ENCODE measurements at regions not wholly inside any gene's neighbourhood (a gene's known extent, or its start where the extent isn't known, plus 50 kb on each side); places are given as distances from the start of the nearest gene placed in this dataset.

- Histone ChIP-seq H3K4me1 (ENCODE audit: insufficient read depth, low read length) (no peaks in the 10 kb centered on the region), H3K27me3 (ENCODE audit: insufficient read depth, low read length) (no peaks in the 10 kb centered on the region), H3K4me3 (ENCODE audit: low read length) (no peak overlapping the region), H2AFZ (ENCODE audit: low read depth, low read length) (no peak overlapping the region), H3K9me3 (ENCODE audit: low read length) (no peaks in the 10 kb centered on the region), H3K36me3 (ENCODE audit: insufficient read depth, low read length) (no peaks in the 10 kb centered on the region)
Measured at GRCh38 chr9:78472111-78472510, 175.2 kb downstream of the PSAT1 start.

DNA sequence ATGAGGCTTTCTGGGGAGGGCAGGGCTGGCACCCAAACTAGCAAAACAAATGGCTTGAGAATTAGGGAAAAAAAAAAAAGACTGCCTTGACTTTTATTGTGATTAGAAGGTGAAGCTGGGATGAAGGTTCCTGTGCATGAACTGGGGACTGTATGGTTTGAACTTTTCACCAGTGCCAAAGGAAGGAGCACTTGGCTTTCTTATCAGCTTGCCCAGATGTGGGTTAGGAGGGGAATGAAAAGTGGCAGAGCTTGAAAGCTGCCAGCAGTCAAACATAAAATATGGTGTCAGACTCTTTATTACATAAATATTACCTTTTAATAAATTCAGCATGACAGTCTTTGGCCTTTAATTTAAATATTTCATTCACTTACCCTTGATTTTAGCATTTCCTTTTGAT is 182.5 kb downstream of the PSAT1 start:
- Histone ChIP-seq H3K4me3 (ENCODE audit: low read length) (no peak overlapping the region), H3K9me3 (ENCODE audit: low read length) (no peaks in the 10 kb centered on the region), H3K4me1 (ENCODE audit: insufficient read depth, low read length) (no peaks in the 10 kb centered on the region), H3K27me3 (ENCODE audit: insufficient read depth, low read length) (no peaks in the 10 kb centered on the region), H3K36me3 (ENCODE audit: insufficient read depth, low read length) (no peaks in the 10 kb centered on the region), H2AFZ (ENCODE audit: low read depth, low read length) (no peak overlapping the region)

GRCh38 chr9:78486661-78487060 is 189.7 kb downstream of the PSAT1 start:
- Histone ChIP-seq H3K36me3 (ENCODE audit: insufficient read depth, low read length) (no peaks in the 10 kb centered on the region), H2AFZ (ENCODE audit: low read depth, low read length) (no peak overlapping the region)

GRCh38 chr9:78490231-78490630 is 193.3 kb downstream of the PSAT1 start:
- H3K4me1 ChIP-seq (ENCODE audit: insufficient read depth, low read length), result peaks cover 8% of the 10 kb centered on the region
- H3K4me3 ChIP-seq (ENCODE audit: low read length), result no peak overlapping the region
- no peaks in the 10 kb centered on the region for H3K27me3 ChIP-seq (ENCODE audit: insufficient read depth, low read length)
- no peak overlapping the region for H2AFZ ChIP-seq (ENCODE audit: low read depth, low read length)
- H3K36me3 ChIP-seq (ENCODE audit: insufficient read depth, low read length), result no peaks in the 10 kb centered on the region
- no peaks in the 10 kb centered on the region for H3K9me3 ChIP-seq (ENCODE audit: low read length)

More at GRCh38 chr9:78486661-78487060, 189.7 kb downstream of the PSAT1 start:
- no peak overlapping the region for H3K4me3 ChIP-seq (ENCODE audit: low read length)
- no peaks in the 10 kb centered on the region for H3K9me3 ChIP-seq (ENCODE audit: low read length)
- H3K27me3 ChIP-seq (ENCODE audit: insufficient read depth, low read length), result no peaks in the 10 kb centered on the region
- peaks cover 6% of the 10 kb centered on the region for H3K4me1 ChIP-seq (ENCODE audit: insufficient read depth, low read length)

DNA sequence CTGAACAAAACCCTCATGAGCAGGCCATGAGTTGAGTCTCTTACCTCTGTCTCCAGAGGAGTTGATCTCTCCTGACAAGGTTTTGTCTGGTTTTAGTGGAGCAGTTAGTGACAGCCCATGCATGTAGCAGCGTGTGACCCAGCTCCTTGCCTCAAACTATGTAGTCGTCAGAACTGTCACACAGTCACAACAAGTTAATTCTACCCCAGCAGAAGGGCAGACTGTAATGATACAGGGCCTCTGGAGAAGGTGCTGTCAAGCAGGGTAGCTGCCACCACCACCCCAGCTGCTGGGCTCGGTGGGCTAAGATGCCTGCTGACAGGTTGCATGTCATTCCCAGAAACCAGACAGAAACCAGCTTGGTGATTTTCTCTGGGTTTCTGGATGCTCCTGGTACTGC is 194.5 kb downstream of the PSAT1 start:
- Histone ChIP-seq H3K36me3 (ENCODE audit: insufficient read depth, low read length) (no peaks in the 10 kb centered on the region), H3K4me1 (ENCODE audit: insufficient read depth, low read length) (peaks cover 8% of the 10 kb centered on the region), H3K9me3 (ENCODE audit: low read length) (no peaks in the 10 kb centered on the region), H3K4me3 (ENCODE audit: low read length) (no peak overlapping the region), H2AFZ (ENCODE audit: low read depth, low read length) (no peak overlapping the region), H3K27me3 (ENCODE audit: insufficient read depth, low read length) (no peaks in the 10 kb centered on the region)

DNA sequence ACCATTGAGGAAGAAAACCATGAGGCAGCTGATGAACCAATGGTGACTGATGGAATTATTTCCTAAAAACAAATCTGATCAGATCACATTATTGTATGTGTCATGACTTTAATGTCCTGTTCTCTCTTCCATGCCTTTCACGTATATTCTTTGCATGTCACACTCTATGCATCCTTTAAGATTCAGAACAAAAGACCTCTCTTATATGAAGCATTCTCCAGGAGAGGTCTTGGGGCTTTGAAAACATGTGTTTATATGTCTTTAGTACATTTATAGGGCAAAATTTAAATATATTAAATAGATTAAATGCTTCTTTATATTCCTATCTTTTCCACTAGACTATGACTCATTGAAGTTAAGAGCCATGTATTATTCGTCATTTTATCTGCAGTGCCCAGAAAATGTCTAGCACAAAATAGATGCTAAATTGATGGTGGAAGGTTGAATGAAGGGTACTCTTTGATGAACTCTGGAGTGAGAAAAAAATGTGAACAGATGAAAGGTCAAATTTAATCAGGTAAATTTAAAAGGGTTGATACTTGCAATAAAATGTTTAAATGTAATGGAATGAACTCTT is 196.3 kb downstream of the PSAT1 start:
- Histone ChIP-seq H2AFZ (ENCODE audit: low read depth, low read length) (no peak overlapping the region), H3K36me3 (ENCODE audit: insufficient read depth, low read length) (no peaks in the 10 kb centered on the region), H3K4me1 (ENCODE audit: insufficient read depth, low read length) (peaks cover 8% of the 10 kb centered on the region), H3K4me3 (ENCODE audit: low read length) (no peak overlapping the region), H3K9me3 (ENCODE audit: low read length) (no peaks in the 10 kb centered on the region), H3K27me3 (ENCODE audit: insufficient read depth, low read length) (no peaks in the 10 kb centered on the region)

GRCh38 chr9:78502566-78502965 is 205.6 kb downstream of the PSAT1 start:
- no peaks in the 10 kb centered on the region for H3K9me3 ChIP-seq (ENCODE audit: low read length)
- H3K36me3 ChIP-seq (ENCODE audit: insufficient read depth, low read length), result no peaks in the 10 kb centered on the region
- H3K27me3 ChIP-seq (ENCODE audit: insufficient read depth, low read length), result no peaks in the 10 kb centered on the region
- H3K4me1 ChIP-seq (ENCODE audit: insufficient read depth, low read length), result peaks cover 13% of the 10 kb centered on the region
- no peak overlapping the region for H3K4me3 ChIP-seq (ENCODE audit: low read length)
- H2AFZ ChIP-seq (ENCODE audit: low read depth, low read length), result no peak overlapping the region

- no peaks in the 10 kb centered on the region for H3K27me3 ChIP-seq (ENCODE audit: insufficient read depth, low read length)
- H3K4me3 ChIP-seq (ENCODE audit: low read length), result no peak overlapping the region
- H3K9me3 ChIP-seq (ENCODE audit: low read length), result no peaks in the 10 kb centered on the region
- no peak overlapping the region for H2AFZ ChIP-seq (ENCODE audit: low read depth, low read length)
- no peaks in the 10 kb centered on the region for H3K36me3 ChIP-seq (ENCODE audit: insufficient read depth, low read length)
- peaks cover 14% of the 10 kb centered on the region for H3K4me1 ChIP-seq (ENCODE audit: insufficient read depth, low read length)
Measured at GRCh38 chr9:78505546-78505945, 208.6 kb downstream of the PSAT1 start.

DNA sequence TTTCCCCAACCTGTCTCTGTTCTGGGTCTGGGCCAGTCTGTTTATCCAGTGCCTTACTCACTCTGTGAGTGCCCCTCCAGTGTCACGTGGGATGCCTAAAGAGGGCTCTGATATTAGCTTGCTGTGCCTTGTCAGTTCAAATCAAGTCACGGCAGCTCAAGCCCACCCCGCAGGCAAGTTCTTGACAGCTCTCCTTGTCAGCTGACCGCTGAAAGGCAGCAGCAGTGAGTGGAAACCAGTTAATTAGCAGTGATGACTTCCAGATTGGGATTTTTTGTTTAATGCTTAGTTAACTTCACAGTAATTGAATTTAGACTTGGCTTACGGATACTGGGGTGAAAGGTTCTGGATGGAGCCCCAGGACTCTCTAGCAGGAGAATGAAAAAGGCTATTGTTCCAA is 210.1 kb downstream of the PSAT1 start:
- H3K4me3 ChIP-seq (ENCODE audit: low read length), result no peak overlapping the region

DNA sequence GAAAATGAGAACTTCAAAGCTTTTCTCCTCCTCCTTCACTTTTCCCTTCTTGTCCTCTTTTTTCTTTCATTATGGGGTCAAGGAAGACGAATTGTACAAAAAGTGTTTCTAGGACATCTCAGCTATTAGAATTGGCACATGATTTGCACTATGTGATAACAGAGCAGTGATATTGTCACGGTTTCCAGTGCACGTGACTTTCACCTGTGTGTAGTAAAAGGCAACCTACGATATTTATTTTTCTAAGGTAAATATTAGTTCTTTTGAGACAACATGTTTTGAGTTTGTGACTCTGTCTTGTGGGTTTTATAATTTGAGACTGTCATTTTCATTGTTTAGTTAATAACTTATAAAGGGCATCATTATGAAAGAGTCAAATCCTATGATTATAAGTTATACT is 213.1 kb downstream of the PSAT1 start:
- Histone ChIP-seq H3K4me1 (ENCODE audit: insufficient read depth, low read length) (peaks cover 9% of the 10 kb centered on the region), H3K27me3 (ENCODE audit: insufficient read depth, low read length) (no peaks in the 10 kb centered on the region), H2AFZ (ENCODE audit: low read depth, low read length) (no peak overlapping the region), H3K9me3 (ENCODE audit: low read length) (no peaks in the 10 kb centered on the region), H3K4me3 (ENCODE audit: low read length) (no peak overlapping the region), H3K36me3 (ENCODE audit: insufficient read depth, low read length) (no peaks in the 10 kb centered on the region)

More for the DNA sequence above, 210.1 kb downstream of the PSAT1 start:
- no peaks in the 10 kb centered on the region for H3K36me3 ChIP-seq (ENCODE audit: insufficient read depth, low read length)
- peaks cover 14% of the 10 kb centered on the region for H3K4me1 ChIP-seq (ENCODE audit: insufficient read depth, low read length)
- no peaks in the 10 kb centered on the region for H3K9me3 ChIP-seq (ENCODE audit: low read length)
- no peak overlapping the region for H2AFZ ChIP-seq (ENCODE audit: low read depth, low read length)
- H3K27me3 ChIP-seq (ENCODE audit: insufficient read depth, low read length), result no peaks in the 10 kb centered on the region

GRCh38 chr9:78515108-78515507 is 218.2 kb downstream of the PSAT1 start:
- no peak overlapping the region for H2AFZ ChIP-seq (ENCODE audit: low read depth, low read length)
- no peaks in the 10 kb centered on the region for H3K4me1 ChIP-seq (ENCODE audit: insufficient read depth, low read length)
- H3K36me3 ChIP-seq (ENCODE audit: insufficient read depth, low read length), result no peaks in the 10 kb centered on the region
- no peak overlapping the region for H3K4me3 ChIP-seq (ENCODE audit: low read length)
- H3K9me3 ChIP-seq (ENCODE audit: low read length), result peaks cover under 1% of the 10 kb centered on the region
- no peaks in the 10 kb centered on the region for H3K27me3 ChIP-seq (ENCODE audit: insufficient read depth, low read length)

DNA sequence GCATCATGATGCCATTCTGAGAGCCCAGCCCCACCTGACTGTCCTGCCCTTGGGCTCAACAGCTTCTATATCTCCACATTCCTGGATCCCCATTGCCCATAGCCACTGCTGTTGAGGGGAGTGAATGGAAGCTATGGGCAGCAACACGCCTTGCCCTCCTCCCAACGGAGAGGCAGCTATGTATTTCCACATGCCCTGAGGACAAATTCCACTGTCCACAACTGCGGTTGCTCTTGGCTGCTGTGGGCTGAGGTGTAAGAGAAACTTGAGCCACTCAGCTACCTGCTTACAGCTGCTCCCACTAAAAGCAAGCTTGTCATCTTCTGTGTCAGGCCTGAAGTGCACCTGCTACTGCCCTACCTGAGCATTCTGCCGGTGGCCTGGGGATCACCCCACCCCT is 222.9 kb downstream of the PSAT1 start:
- no peaks in the 10 kb centered on the region for H3K27me3 ChIP-seq (ENCODE audit: insufficient read depth, low read length)
- no peak overlapping the region for H2AFZ ChIP-seq (ENCODE audit: low read depth, low read length)
- no peaks in the 10 kb centered on the region for H3K36me3 ChIP-seq (ENCODE audit: insufficient read depth, low read length)
- H3K9me3 ChIP-seq (ENCODE audit: low read length), result peaks cover 4% of the 10 kb centered on the region
- H3K4me3 ChIP-seq (ENCODE audit: low read length), result no peak overlapping the region
- H3K4me1 ChIP-seq (ENCODE audit: insufficient read depth, low read length), result no peaks in the 10 kb centered on the region

GRCh38 chr9:78521680-78522079 is 224.8 kb downstream of the PSAT1 start:
- Histone ChIP-seq H3K27me3 (ENCODE audit: insufficient read depth, low read length) (no peaks in the 10 kb centered on the region), H2AFZ (ENCODE audit: low read depth, low read length) (no peak overlapping the region), H3K4me3 (ENCODE audit: low read length) (no peak overlapping the region), H3K36me3 (ENCODE audit: insufficient read depth, low read length) (no peaks in the 10 kb centered on the region), H3K4me1 (ENCODE audit: insufficient read depth, low read length) (no peaks in the 10 kb centered on the region), H3K9me3 (ENCODE audit: low read length) (peaks cover 4% of the 10 kb centered on the region)

DNA sequence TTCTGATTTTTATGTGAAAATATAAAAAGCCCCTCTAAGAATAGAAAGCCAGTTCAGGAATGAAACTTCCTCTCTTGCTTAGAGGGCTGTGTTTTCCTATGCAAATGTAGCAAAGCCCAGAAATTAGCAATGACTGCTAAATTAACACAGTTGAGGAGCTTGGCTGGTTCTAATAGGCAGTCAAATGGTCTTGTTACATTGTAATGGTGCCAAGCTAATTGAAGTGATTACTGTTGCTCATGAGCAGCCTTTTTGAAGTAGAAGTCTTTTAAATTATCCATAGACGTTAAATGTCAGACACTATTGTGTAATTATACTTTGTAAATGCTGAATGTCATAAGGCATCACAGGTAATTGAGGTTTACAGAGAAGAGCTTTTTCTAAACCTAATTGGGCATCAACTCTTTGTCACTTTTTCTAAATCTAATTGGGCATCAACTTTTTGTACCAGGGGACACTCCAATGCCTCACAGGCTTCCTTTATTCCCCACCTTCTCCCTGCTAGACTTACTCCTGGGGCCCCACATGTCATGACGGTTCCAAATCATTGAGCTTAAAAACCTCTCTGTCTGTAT is 229.1 kb downstream of the PSAT1 start:
- H3K4me3 ChIP-seq (ENCODE audit: low read length), result no peak overlapping the region
- H3K36me3 ChIP-seq (ENCODE audit: insufficient read depth, low read length), result no peaks in the 10 kb centered on the region
- no peaks in the 10 kb centered on the region for H3K27me3 ChIP-seq (ENCODE audit: insufficient read depth, low read length)
- H2AFZ ChIP-seq (ENCODE audit: low read depth, low read length), result no peak overlapping the region
- H3K4me1 ChIP-seq (ENCODE audit: insufficient read depth, low read length), result no peaks in the 10 kb centered on the region
- H3K9me3 ChIP-seq (ENCODE audit: low read length), result no peaks in the 10 kb centered on the region

All from neuron (in vitro differentiated cells).